Activated naive CD4-positive, alpha-beta T cell (primary cell): ENCODE measurements at regions not wholly inside any gene's neighbourhood (a gene's known extent, or its start where the extent isn't known, plus 50 kb on each side); places are given as distances from the start of the nearest gene placed in this dataset.
"Not testable (repeated sequence)": the region's sequence is repeated elsewhere in the genome, so short reads cannot be mapped to it uniquely, and the experiment has no call there.

Experiments
- DNase-seq, 4 experiments: peaks; one replicate each; lab custom pipeline; 2025; lab: John Stamatoyannopoulos, UW

DNA sequence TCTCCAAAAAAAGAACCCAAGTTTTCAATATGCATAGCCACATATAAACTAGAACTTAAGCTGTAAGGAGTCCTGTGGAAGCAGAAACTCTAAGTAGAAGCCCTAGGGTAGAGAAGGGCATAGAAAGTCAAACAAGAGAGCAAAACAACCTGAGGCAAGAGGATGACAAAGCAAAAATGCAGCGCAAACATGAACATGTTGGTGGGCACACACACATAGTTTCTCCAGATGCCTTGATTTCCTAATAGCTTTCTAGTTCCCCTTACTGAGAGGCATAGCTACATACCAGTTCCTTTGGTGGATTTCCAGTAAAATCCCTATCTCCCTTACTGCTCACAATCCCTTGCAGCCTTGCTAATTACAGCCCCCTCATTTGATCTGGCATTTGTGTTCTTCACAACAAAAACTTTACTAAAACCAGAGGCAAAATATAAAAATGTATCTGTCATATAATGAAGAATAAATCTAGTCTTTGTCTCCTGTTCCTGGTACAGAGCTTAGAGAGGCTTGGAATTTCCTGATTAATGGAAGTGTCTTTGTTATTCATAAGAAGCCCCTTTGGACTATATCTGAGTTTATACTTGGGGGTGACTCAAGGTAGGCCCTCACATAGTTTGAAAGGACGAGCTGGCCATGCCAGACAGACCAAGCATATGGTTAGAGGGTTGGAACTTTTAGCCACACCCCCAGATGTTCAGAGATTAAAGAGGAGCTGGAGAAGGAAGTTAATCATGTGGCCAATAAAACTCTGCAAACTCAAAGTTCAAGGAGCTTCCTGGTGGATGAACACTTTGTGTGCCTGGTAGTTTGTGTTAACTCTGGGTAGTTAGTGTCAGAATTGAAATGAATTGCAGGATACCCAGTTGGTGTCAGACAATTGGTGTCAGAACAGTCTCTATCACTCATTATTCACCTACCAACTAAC is 52.7 kb upstream of the ZCCHC13 start:
- DNase-seq: no peak

DNA sequence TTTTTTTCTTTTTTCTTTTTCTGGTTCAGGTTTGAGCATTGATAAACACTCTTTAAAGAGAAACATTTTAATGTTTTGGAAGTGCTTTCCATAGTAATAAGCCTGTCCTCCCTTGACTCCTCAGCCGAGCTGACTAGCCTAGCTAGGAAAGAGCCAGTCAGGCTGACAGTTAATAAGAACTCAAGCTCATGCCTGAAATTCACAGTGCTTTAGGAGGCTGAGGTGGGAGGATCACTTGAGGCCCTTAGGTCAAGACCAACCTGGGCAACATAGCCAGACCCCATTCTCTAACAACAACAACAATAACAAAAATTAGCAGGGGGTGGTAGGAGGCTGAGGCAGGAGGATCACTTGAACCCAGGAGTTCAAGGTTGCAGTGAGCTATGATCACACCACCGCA is 53.4 kb upstream of the ZCCHC13 start:
- DNase-seq: no peak

DNA sequence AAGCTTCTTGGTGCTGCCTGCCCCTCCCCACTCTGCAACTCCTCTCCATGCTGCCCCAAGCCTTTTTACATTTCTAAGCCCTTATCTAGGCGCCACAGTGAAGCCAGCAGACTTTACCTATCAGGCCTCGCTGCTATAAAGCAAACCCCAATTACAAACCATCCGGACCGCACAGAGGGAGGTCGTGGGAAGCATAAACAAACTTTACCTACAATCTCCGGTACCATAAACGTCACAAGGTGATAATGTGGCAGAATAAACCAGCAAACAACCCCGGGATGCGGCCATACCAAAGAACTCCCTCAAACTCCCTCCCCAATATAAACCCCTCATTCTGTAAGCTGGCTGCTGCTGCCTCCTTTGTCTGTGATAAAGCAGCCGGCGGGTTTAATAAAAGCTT is 54.0 kb upstream of the ZCCHC13 start:
- DNase-seq: no peak

DNA sequence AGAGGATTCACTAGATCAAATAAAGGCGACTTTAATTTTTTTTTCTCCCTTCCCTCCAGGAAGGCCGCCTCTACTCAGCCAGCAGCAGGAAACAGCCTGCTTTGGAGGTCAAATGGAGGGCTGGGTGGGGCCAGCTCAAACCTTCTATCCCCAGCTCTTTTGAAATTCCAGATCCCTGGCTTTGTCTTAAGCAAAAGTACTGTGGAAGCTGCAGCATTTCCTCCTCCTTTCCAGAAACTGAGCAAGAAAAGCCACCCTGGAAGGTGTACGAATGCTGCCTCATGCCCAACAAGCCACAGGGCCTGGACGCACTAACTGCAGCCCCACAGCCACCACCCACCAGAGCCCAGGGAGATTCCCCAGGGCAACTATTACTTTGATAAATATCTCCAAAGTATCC is 55.1 kb upstream of the ZCCHC13 start:
- no peak for DNase-seq

DNA sequence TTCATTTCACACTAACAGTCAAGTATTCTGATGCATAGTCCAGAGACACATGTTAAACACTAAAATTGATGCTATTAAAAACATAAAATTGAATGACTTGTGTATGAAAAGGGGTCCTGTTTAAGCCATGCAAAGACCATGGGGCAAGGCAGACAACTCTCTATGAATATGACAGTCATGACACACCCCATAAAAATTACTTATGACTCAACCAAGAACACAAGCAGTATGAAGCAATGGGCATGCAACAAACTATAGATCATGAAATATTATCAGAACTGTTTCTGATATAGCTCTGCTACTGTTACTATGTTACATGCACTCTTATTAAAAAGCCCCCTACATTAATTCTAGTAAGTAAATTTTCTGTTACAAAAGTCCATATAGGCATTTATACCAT is 57.5 kb upstream of the ZCCHC13 start:
- no peak for DNase-seq

DNA sequence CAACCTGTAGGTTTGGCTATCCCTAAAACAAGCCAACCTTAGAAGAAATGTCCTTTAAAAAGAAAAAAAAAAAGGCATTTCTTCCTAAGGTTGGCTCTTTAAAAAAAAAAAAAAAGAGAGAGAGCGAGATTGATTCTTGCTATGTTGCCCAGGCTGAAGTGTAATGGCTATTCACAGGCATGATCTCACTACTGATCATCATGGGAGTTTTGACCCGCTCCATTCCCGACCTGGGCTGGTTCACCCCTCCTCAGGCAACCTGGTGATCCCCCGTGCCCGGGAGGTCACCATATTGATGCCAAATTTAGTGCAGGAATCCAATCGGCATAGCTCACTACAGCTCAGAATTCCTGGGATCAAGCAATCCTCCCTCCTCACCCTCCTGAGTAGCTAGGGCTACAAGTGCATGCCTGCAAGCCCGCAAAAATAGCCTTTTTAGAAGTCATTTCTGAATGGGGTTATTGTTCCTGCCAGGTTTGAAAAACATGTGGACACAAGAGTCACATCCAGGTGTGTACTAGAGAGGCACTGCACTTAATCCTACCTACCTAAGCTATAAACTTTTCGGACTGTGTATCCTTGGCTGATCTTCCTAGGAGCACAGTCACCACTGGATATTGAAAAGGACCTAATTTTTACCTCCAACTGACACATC is 61.4 kb upstream of the ZCCHC13 start:
- DNase-seq: no peak

DNA sequence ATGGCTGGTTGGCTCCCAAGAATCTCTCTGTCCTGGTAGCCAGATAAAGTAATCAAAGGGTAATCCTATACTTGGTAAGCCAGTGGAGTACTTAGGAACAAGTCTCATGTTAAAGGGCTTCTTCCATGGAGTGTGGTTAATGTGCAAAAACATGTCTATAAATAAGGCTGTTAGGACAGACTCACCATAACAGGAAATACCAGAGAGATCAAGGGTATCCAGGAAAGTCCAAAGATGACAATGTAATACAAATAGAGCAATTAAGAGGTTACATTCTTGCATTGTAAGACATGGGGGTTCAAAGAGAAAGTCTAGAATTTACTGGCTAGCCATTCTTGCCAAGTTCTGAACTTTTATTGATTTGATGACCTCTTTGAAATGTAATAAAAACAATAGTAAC is 61.9 kb upstream of the ZCCHC13 start:
- DNase-seq: no peak

DNA sequence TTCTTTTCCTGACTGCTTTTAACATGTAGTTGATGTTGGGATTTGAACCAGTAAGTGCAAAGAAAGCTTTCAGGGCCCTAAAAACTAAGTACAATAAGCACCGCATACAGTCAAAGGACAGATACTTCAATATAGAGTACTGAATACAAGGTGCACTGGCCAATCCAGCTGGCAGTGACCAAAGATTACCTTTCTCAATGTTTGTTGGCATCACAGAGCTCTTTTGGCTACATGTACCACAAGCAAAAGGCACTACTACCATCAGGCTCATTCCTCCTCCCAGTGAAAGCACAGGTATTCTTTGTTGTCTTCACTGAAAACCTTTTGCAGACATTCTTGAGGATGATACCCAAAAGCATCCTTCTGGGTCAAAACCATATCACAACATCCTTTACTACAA is 65.2 kb upstream of the ZCCHC13 start:
- no peak for DNase-seq

DNA sequence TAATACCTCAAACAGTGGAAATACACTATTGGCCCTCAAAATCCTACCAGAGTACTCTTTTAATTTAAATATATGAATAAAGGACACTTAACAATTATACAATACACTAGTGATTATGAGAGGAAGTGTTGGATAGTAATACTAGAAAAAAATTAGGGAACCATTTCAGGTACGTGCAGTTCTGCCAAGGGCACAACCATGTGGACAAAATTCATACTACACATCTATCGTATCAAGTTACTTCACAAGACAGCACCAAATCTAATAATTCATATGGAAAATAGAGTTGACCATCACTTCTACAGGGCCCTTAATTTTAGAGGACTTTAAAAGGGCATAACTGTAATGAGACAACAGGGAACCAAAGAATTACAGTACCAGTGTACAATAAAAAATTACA is 69.2 kb upstream of the ZCCHC13 start:
- DNase-seq: no peak

DNA sequence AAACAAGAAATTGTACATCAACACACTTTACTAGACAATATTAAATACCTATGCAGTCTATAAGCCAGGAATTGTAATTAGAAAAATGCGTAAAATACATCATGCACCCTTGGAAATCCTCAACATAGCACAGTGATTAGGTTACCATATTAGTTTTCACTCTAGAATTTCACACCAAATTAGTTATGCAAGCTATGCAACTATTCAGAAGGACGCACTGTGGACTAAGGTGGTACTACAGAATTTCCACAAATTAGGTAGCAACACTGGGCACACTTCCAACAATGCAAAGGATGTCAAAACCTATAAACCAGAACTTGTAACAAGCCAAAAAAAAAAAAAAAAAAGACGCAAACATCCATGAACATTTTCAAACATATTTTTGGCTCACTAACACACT is 71.1 kb upstream of the ZCCHC13 start:
- no peak for DNase-seq

DNA sequence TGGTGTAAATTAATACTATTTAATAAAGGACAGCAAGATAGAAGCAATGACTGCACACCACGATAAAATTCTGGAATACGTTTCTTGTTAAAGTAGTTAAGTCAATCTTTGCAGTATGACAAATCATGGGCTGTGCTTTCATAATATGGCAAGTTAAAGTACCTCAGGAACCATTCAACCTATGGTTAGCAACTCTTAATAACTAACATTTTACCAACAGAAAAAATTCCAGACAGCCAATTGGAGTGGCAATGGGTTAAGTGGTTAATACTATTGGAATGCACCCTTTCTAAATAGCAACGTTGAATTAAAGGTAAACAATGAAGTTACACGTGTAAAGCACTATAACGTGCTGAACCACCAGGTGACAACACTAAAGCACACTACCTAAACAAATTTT is 72.4 kb upstream of the ZCCHC13 start:
- no peak for DNase-seq

DNA sequence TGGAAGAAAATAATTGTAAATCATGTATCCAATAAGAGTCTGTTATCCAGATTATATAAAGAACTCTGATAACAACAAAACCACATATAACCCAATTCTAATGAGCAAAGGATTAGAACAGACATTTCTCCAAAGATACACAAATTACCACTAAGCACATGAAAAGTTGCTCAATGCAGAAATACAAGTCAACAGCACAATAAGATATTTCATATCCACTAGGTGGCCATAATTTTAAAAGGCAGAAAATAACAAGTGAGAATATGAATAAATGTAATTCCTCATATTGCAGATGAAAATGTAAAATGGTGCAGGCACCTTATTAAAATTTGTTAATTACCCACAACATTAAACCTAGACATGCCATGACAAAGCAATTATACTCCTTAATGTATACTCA is 73.9 kb upstream of the ZCCHC13 start:
- DNase-seq: no peak

DNA sequence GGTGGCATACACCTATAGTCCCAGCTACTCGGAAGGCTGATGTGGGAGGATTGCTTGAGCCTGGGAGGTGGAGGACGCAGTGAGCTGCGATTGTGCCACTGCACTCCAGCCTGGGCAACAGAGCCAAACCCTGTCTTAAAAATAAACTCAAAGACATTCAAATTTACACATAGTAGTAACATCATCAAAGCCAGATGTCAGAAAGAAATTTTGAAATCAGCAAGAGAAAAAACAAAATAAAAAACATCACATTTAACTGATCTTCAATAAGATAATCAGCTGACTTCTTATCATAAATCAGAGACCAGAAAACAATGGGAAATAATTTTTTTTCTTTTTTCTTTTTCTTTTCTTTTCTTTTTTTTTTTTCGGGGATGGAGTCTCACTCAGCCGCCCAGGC is 78.9 kb upstream of the ZCCHC13 start:
- DNase-seq: no peak

DNA sequence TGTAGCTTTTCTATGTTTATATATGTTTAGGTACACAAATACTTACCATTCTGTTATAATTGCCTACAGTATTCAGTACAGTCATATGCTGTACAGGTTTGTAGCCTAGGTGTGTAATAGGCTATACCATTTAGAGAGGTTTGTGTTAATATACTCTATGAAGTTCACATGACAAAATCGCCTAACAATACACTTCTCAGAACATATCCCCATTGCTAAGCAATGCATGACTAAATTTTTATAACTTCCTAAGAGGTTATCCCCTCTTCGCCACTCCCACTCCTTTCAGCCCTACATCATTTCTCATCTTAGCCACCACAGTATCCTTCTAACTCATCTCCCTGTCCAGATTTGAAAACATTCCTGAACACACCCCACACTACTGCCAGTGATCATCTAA is 83.7 kb upstream of the ZCCHC13 start:
- DNase-seq: no peak

DNA sequence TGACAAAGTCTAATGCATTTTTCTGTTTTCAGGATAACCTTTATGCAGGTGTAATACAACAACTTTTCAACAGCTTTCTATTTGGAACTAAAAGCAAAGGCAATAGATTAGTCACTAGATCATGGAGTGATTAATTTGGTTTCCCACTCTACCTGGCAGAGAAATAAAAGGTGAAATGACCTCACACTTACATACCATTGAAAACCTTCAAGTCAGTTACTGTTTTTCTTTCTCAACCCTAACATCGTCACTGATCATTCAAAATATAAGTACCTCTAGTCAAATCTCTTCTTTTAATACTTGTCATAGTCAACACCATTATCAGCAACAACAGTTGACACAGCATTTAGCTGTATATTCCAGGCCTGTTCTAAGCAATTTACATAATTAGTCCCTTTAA is 85.1 kb upstream of the ZCCHC13 start:
- no peak for DNase-seq

DNA sequence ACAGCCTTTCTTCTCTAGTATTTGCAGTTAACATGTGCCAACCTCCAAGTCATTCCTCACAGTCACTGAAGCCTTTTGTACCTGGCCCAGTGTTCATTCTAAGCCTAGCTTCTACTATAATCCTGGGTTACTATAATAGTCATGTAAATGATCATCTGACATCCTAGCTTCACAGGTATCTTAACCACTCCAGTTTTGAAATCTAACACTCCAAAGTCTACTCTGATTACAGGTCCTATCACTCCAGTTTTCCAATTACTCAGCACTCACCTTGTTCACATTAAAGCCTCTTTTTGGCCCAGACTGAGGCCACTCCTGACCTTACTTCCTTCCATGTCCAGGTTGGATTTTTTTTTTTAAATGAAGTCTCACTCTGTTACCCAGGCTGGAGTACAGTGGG is 87.6 kb upstream of the ZCCHC13 start:
- DNase-seq: no peak

DNA sequence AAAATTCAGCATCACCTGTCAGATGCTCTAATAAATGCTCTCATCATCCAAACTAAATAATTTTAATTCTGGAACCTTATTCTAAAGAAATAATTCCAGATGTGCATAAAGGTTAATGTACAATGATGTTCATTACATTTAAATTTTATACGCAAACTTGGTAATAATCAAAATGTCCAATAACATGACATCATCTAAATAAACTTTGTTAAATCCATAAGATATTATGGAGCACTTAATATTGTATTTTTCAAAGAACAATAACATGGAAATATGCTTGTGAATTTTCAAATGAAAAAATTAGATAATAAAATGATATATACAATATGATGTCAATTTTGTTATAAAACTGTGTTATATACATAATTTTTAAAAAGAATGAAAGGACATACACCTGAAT is 92.1 kb upstream of the ZCCHC13 start:
- no peak for DNase-seq

DNA sequence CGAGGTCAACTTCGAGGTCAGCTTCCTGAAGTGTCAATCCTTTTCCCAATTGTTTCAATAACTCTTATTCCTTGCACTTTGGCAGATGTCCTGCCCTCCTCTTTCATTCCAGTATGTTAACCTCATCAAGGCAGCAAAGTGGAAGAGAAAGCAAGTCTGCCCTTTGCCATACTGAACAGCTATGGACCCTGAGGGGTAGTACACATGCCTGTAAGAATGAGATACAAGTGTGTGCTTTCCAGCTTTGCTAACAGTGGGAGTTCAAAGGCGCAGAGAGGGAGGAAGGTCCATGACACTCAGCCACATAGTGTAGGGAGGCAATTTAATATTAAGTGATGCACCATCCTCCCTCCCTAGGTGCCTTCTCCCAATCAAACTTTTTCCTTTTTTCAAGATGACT is 96.4 kb upstream of the ZCCHC13 start:
- DNase-seq: no peak

DNA sequence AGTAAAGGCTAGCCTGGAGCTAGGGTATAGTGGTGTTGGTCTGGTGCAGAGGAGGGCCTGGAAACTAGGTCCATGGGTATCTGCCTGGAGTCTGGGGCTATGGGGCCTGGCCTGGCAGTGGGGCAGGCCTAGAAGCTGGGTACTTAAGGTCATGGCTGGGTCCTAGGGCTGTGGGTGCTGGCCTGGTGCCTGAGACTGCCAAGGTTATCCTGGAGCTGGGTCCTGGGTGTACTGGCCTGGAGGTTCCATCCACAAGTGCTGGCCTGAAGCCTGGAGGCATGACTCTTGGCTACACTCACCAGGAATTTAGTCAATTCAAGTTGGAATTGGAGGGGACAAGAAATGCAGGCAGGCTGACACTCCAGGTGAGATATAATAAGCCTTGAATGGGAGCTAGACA is 108.4 kb upstream of the ZCCHC13 start:
- DNase-seq: no peak

DNA sequence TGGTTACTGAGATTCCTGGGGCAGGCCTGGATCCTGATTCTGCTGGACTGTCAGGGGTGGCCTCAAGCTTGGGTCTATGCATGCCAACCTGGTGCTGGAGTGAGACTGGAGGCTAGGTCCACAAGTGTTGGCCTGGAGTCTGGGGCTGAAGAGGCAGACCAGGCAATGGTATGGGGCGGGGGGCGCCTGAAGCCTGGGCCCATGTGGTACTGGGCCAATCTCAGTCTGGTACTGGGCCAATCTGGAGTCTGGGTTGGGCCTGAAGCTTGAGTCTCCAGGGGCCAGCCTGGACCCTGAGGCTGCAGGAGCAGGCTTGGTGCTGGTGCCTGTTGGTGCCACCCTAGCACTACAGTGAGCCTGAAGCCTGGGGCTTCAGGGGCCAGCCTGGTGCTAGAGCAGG is 108.9 kb upstream of the ZCCHC13 start:
- DNase-seq: no peak

DNA sequence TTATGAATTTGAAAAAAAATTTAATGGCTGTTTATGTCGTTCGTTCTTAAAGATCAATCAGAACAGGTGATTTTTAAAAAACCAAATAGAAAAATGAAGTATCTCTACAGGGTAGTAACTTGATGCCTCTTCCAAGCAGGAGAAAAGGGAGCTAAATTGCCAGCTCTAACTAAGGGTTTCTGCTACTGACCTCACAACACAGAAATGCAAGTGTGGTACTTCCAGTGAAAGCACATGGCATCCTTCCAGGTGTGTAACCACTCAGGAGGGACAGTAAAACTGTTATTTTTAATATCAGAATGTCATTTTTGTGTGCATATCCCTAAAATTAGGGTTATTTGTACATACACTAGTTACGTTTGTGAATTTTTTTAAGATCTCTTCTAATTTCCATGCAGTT is 116.8 kb upstream of the ZCCHC13 start:
- no peak for DNase-seq

DNA sequence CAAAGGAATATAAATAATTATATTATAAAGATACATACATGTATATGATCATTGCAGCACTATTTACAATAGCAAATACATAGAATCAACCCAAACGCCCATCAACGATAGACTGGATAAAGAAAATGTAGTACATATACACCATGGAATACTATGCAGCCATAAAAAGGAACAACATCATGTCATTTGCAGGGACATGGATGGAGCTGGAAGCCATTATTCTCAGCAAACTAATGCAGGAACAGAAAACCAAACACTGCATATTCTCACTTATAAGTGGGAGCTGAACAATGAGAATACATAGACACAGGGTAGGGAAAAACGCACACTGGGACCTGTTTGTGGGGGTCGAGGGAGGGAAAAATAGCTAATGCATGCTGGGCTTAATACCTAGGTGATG is 120.9 kb upstream of the ZCCHC13 start:
- not testable (repeated sequence) for DNase-seq

DNA sequence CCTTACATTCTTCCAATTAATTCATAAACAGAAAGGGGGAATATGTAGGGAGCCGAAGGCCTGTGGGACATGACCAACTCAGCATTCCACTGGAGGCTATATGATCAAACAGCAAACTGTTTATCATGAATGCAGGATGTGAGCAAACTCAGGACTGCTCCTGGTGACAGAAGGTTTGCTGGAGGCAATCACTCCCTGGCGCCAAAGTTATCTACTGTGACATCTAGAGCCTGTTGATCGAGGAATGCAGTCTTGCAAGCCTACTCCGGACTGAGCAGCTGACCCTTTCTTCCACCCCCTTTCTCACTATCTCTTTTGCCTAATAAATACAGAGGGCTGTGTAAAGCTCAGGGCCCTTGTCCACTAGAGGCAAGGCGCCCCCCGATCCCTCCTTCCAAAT is 122.0 kb upstream of the ZCCHC13 start:
- not testable (repeated sequence) for DNase-seq

DNA sequence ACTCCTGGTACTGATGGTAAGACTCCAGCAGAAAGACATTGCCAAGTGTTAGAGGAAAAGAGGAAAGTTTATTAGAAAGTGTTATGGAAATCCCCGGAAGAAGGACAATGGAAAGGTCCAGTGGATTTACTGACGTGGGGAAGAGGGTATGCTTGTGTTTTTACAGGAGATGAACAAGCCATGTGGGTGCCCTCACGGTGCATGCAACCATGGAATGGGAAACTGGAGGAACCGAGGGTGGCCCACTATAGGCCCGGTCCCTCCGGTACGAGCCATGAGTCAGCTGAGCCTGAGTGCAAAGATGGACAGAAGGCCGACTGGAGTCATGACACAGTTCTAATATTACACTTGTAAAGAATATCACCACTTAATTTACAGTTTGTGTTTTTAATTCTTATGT is 123.3 kb upstream of the ZCCHC13 start:
- no peak for DNase-seq
